Skeletal muscle tissue (tissue), 3 donors: ENCODE measurements at regions not wholly inside any gene's neighbourhood (a gene's known extent, or its start where the extent isn't known, plus 50 kb on each side); places are given as distances from the start of the nearest gene placed in this dataset.

Experiments used
- H3K27ac ChIP-seq: one replicate; pipeline ENCODE4 v1.7.0; 2013; ENCODE audit warnings: mild to moderate bottlenecking, low read depth, low read length, inconsistent platforms
- H3K27me3 ChIP-seq, 3 donors: one replicate each; pipeline ENCODE4 v1.7.0; 2013; ENCODE audit warnings: low read length in 3 of 3; ENCODE audit not compliant: control insufficient read depth in 3 of 3, insufficient read depth in 3 of 3
- H3K36me3 ChIP-seq, 3 donors: one replicate each; pipeline ENCODE4 v1.7.0; 2013; ENCODE audit warnings: low read length in 3 of 3; ENCODE audit not compliant: control insufficient read depth in 3 of 3, insufficient read depth in 3 of 3
- H3K4me1 ChIP-seq, 3 donors: one replicate each; pipeline ENCODE4 v1.7.0; 2013; ENCODE audit warnings: low read length in 3 of 3, mild to moderate bottlenecking in 3 of 3; ENCODE audit not compliant: control insufficient read depth in 3 of 3, insufficient read depth in 3 of 3
- H3K4me3 ChIP-seq, 3 donors: one replicate each; pipeline ENCODE4 v1.7.0; 2013; ENCODE audit warnings: low read length in 3 of 3
- H3K9ac ChIP-seq, 3 donors: one replicate each; pipeline ENCODE4 v1.7.0; 2013; ENCODE audit warnings: low read length in 3 of 3, mild to moderate bottlenecking in 3 of 3, moderate library complexity in 2 of 3, low read depth in 1 of 3
- H3K9me3 ChIP-seq, 3 donors: one replicate each; pipeline ENCODE4 v1.7.0; 2013; ENCODE audit warnings: low read length in 3 of 3; ENCODE audit not compliant: control insufficient read depth in 3 of 3
- donor health status: Osteomylitis.

DNA sequence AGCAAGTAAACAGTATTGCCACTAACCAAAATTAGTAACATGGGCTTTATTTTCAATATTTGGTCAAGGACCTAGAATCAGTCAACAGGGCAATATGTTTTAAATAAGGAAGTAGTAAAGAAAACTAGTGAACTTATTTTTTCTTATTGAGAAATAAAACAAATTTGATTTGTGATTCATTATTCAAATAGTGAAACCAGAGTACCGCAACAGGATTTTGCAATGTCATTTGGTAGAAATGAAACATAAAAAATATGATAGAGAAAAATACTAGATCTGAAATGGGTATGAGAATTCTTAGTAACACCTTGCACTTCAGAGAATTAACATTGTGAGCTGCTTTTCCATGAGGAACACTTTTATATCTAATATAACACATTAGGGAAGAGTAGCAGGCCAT lies 291.8 kb upstream of the GBE1 start:
- no peak overlapping the region for H3K27ac ChIP-seq
- no peaks in the 10 kb centered on the region for H3K27me3 ChIP-seq
- H3K4me3 ChIP-seq: no peak overlapping the region
- H3K36me3 ChIP-seq: no peaks in the 10 kb centered on the region
- H3K4me1 ChIP-seq: peaks cover 0 to 3% (median 2%) of the 10 kb centered on the region in 3 donors
- H3K9me3 ChIP-seq: no peaks in the 10 kb centered on the region
- H3K9ac ChIP-seq: no peak overlapping the region

DNA sequence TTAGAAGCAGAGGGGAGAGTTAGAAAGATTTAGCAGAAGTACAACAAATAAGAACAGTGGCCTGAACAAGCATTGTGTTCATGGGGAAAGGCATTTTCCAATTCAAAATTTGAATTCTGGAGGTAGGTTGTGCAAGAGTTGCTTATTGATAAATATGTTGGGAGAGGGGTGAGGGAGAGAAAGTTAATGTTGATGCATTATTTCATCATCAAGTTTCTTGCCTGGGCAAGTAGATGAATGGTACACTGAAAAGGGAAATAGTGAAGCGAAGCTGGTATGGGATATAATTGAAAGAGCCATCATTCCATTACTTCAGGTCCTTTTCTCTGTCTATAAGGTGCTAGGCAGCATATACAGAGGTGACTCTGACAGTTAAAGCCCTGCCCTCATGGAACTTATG lies 288.9 kb upstream of the GBE1 start:
- H3K9me3 ChIP-seq: no peaks in the 10 kb centered on the region
- H3K27ac ChIP-seq: no peak overlapping the region
- H3K4me1 ChIP-seq: peaks cover 0 to 3% (median 2%) of the 10 kb centered on the region in 3 donors
- H3K4me3 ChIP-seq: no peak overlapping the region
- H3K27me3 ChIP-seq: no peaks in the 10 kb centered on the region
- H3K9ac ChIP-seq: no peak overlapping the region
- no peaks in the 10 kb centered on the region for H3K36me3 ChIP-seq

DNA sequence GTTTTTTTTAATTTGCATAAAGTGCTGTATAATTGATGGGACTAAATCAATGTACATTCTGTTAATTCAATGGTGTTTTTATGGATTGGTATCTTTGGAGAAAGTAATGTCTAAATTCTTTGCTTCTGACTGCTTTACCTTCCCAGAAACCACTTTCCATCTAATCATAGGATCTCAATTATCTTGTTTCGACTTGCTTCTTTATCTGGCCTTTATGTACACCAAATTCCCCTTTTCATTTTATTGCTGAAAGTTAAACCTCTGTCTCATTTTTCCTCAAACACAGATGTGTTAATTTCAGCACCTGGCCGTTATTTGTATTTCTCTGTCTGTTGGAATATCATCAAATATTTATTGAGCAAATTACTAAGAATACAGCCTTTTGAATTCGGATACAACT lies 287.3 kb upstream of the GBE1 start:
- no peak overlapping the region for H3K4me3 ChIP-seq
- H3K27me3 ChIP-seq: no peaks in the 10 kb centered on the region
- H3K4me1 ChIP-seq: no peaks in the 10 kb centered on the region
- no peaks in the 10 kb centered on the region for H3K36me3 ChIP-seq
- H3K9ac ChIP-seq: no peak overlapping the region
- H3K9me3 ChIP-seq: no peaks in the 10 kb centered on the region
- no peak overlapping the region for H3K27ac ChIP-seq

DNA sequence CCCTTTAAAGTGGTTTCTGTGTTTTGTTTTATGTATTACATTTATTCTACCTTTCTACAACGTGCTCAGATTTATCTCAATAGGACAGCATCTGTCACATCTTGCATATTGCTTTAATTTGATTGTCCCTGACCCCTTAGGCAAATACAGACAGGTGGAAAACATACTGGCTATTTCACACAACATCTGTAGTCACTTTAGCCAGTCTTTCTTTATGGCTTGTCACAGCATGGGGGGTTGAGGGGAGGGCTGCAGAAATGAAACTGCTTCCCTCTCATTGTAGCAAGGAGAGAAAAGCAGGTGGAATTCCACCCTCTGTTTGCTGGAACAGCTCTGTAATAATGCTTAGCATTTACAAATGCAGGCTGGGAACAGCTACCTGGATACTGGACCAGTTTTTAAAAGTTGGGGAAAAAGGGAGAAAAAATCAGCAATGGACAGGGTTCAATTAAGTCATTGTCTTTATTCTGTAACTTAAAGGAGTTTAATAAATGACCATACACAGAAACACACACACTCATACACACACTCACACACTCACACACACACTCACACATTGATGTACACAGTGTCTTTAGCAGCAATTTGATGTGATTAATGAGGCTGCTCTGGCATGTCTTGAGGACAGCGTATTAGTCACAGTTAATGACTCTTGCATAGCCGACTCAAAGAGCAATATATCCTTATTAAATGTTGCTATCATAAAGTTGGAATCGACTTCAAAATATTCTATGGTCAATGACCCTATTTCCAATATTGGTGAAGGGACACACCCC lies 283.7 kb upstream of the GBE1 start:
- H3K27me3 ChIP-seq: no peaks in the 10 kb centered on the region
- H3K36me3 ChIP-seq: no peaks in the 10 kb centered on the region
- no peaks in the 10 kb centered on the region for H3K9me3 ChIP-seq
- no peak overlapping the region for H3K27ac ChIP-seq
- H3K4me3 ChIP-seq: no peak overlapping the region
- H3K9ac ChIP-seq: no peak overlapping the region
- no peaks in the 10 kb centered on the region for H3K4me1 ChIP-seq

DNA sequence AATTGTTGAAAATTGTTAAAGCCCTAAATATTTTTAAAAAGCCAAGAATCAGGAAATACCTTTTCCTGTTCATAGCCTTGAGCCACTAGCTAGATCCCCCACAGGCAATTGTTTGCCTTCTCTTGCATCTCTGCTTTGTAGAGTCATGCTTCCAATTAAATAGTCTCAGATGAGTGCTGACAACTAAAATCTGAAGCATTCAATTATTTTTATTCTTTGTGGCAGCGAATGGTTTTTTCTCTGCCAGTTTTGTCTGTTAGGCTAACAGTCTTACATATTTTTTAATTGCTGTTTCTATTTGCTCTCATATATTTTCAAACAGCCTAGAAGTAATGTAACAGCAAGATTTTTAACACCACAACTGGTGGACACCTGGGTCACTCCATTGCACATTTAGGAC lies 277.1 kb upstream of the GBE1 start:
- H3K27ac ChIP-seq: no peak overlapping the region
- H3K36me3 ChIP-seq: no peaks in the 10 kb centered on the region
- H3K4me3 ChIP-seq: no peak overlapping the region
- no peaks in the 10 kb centered on the region for H3K4me1 ChIP-seq
- H3K9me3 ChIP-seq: no peaks in the 10 kb centered on the region
- no peak overlapping the region for H3K9ac ChIP-seq
- no peaks in the 10 kb centered on the region for H3K27me3 ChIP-seq

DNA sequence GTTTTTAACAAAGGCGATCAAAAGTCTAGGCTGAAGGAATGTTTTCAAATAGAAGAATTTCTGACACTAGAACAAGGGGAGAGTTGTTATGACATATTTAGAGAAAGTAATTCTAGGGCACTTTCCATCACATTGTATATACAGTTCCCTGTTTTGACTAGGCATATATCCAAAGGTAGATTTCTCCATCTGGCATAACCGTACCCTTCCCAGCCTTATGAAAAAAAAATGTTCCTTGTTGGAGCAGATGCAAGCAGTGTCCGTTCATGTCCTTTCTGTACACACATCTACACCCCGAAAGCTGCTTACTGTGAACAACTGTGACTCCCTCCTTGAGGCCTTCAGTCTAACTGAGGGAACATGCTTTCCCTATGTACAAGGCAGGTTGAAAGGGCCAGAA lies 271.7 kb upstream of the GBE1 start:
- no peaks in the 10 kb centered on the region for H3K36me3 ChIP-seq
- no peaks in the 10 kb centered on the region for H3K27me3 ChIP-seq
- H3K4me1 ChIP-seq: peaks cover 0 to 5% (median 0%) of the 10 kb centered on the region in 3 donors
- no peak overlapping the region for H3K27ac ChIP-seq
- no peak overlapping the region for H3K4me3 ChIP-seq
- H3K9me3 ChIP-seq: no peaks in the 10 kb centered on the region
- no peak overlapping the region for H3K9ac ChIP-seq

DNA sequence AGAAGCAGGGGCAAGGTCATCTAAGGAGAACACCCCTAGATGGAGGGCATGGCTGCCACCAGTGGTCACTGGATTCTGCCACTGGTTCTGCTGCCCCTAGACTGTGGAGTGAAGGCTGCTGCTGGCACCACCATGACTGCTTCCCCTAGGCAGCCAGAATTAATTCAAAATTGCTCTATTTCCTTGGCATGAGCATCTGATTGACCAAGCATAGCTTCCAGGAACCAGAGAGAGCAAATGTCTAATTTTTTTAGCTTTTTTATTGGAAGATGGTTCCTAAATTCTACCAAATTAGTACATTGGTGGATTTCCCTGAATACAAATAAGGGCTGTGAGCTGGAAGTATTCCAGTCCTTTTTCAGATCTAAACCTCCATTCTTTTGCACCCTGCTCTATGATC lies 270.2 kb upstream of the GBE1 start:
- Histone ChIP-seq H3K4me1 (peaks cover 0 to 5% (median 0%) of the 10 kb centered on the region in 3 donors), H3K9me3 (no peaks in the 10 kb centered on the region), H3K27me3 (no peaks in the 10 kb centered on the region), H3K4me3 (no peak overlapping the region), H3K9ac (no peak overlapping the region), H3K27ac (no peak overlapping the region), H3K36me3 (no peaks in the 10 kb centered on the region)

DNA sequence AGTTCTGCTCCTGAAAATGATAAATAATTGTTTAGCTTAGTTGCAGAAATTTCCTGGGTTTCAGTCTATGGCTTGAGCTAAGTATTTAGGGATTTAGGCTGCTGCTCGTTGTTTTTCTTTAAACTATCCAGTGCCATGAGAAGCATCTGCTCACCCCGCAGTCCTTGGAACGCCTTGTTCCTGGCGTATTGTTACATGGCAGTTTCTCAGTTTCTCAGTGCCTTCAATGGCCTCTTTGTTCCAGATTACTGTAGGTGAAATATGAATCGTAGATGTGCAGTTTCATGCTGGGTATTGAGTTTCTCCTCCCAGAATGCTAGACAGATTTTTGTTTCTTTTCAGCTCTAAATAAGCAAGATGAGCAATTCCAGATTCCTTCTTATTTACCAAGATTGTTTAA lies 269.5 kb upstream of the GBE1 start:
- no peaks in the 10 kb centered on the region for H3K9me3 ChIP-seq
- no peak overlapping the region for H3K9ac ChIP-seq
- peaks cover 0 to 5% (median 0%) of the 10 kb centered on the region in 3 donors for H3K4me1 ChIP-seq
- no peak overlapping the region for H3K27ac ChIP-seq
- H3K27me3 ChIP-seq: no peaks in the 10 kb centered on the region
- no peak overlapping the region for H3K4me3 ChIP-seq
- no peaks in the 10 kb centered on the region for H3K36me3 ChIP-seq

DNA sequence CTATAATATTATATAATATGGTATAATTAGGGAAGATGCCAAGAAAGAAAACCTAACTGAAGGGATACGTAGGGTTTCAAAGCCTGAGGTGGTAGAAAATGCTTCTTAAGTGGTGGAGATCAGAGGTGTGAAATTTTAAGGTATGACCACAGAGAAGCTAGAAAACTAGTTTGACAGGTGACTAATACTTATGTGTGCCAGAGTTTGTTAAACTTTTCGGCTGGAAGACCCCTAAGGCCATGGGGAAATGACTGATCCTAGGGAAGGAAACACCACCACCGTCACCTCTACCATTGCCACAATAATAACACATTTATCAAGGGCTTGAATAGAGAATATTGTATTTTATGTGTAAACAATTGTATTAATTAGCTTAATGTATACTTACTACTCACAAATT lies 261.4 kb upstream of the GBE1 start:
- no peak overlapping the region for H3K9ac ChIP-seq
- H3K27me3 ChIP-seq: no peaks in the 10 kb centered on the region
- no peaks in the 10 kb centered on the region for H3K36me3 ChIP-seq
- no peak overlapping the region for H3K4me3 ChIP-seq
- no peaks in the 10 kb centered on the region for H3K4me1 ChIP-seq
- H3K27ac ChIP-seq: no peak overlapping the region
- H3K9me3 ChIP-seq: peaks cover 0 to 4% (median 0%) of the 10 kb centered on the region in 3 donors

DNA sequence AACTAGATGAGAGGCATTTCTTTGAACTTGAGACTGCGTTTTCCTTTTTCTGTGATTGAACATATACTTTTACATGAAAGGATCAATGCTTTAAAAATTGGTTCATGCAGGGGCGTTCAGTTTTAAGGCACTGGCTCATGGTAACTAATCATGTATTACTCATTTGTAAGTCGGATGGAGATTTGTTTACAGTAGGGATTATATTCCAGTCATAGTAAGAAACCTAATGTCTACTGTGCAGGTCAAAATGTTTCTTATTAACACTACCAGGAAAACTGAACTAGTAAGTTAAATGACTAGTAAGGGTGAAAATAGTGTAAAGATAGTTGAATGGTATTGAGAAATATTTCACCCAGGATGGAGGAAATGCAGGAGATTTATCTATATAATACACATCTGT lies 258.8 kb upstream of the GBE1 start:
- Histone ChIP-seq H3K27ac (no peak overlapping the region), H3K36me3 (no peaks in the 10 kb centered on the region), H3K4me1 (no peaks in the 10 kb centered on the region), H3K9ac (no peak overlapping the region), H3K27me3 (no peaks in the 10 kb centered on the region), H3K4me3 (no peak overlapping the region), H3K9me3 (peaks cover 0 to 4% (median 0%) of the 10 kb centered on the region in 3 donors)
